GM12878 (cell line): ENCODE measurements at regions not wholly inside any gene's neighbourhood (a gene's known extent, or its start where the extent isn't known, plus 50 kb on each side); places are given as distances from the start of the nearest gene placed in this dataset.

Experiments used
- ATAC-seq: fragments of 200-7000 bp; cut with Tn5 transposase; 3 replicates; pipeline ENCODE4 v1.9.1; 2020; ENCODE audit warnings: mild to moderate bottlenecking, moderate library complexity
- BruUV-seq: library from RNA; stranded (reverse); fragments of 400-500 nt; replicated peaks from 2 replicates; lab custom pipeline; 2021; lab: Mats Ljungman, UMichigan
- CTCF ChIA-PET: fragments of 300-600 bp; sonication (Branson Sonifier 250); formaldehyde crosslinking; extraction: SDS; loops from one replicate; lab custom pipeline; 2021; ENCODE audit warnings: inconsistent platforms; lab: Yijun Ruan, JAX
- POLR2A ChIA-PET: fragments of 350-600 bp; formaldehyde crosslinking; extraction: SDS; loops from one replicate; lab custom pipeline; 2021; ENCODE audit warnings: inconsistent platforms; lab: Charles Lee
- RAD21 ChIA-PET: fragments of 300-600 bp; sonication (Branson Sonifier 250); formaldehyde crosslinking; loops from one replicate; lab custom pipeline; 2023; ENCODE audit warnings: antibody characterized with exemption; ENCODE audit not compliant: unreplicated experiment; lab: Charles Lee
- SMC1A ChIA-PET: fragments of 300-600 bp; sonication (Branson Sonifier 250); formaldehyde crosslinking; loops from one replicate; lab custom pipeline; 2023; ENCODE audit not compliant: unreplicated experiment, uncharacterized antibody; lab: Charles Lee
- DNase-seq: peaks from one replicate; pipeline ENCODE4 v3.0.0-alpha.2; 2011; ENCODE audit warnings: low read depth, low spot score
- FAIRE-seq: peaks from 3 replicates; lab custom pipeline; 2011; peaks lifted over from hg19 to GRCh38; lab: Jason Lieb, UNC
- H2AFZ ChIP-seq: 2 replicates; pipeline ENCODE4 v1.6.0; 2011; ENCODE audit warnings: low read depth, low read length, control low read depth; ENCODE audit not compliant: control insufficient read depth
- H3K27ac ChIP-seq: 2 replicates; pipeline ENCODE4 v1.5.1; 2011; ENCODE audit warnings: control low read depth; ENCODE audit not compliant: control insufficient read depth, insufficient read depth
- H3K27me3 ChIP-seq, 2 experiments: replicated peaks in 1 of 2; 2 replicates each; pipeline versions ENCODE4 v1.6.0 to v1.6.1; 2011; ENCODE audit warnings: low read length in 1 of 2; ENCODE audit not compliant: control insufficient read depth in 2 of 2, insufficient read depth in 2 of 2
- H3K36me3 ChIP-seq, 2 experiments: 2 replicates each; pipeline ENCODE4 v1.5.1; 2011; ENCODE audit warnings: low read length in 1 of 2; ENCODE audit not compliant: control insufficient read depth in 2 of 2, insufficient read depth in 2 of 2
- H3K4me1 ChIP-seq: 2 replicates; pipeline ENCODE4 v1.6.1; 2011; ENCODE audit warnings: mild to moderate bottlenecking, low read length, moderate library complexity, mixed read lengths; ENCODE audit not compliant: control insufficient read depth, insufficient read depth
- H3K4me2 ChIP-seq: 2 replicates; pipeline ENCODE4 v1.6.0; 2011; ENCODE audit warnings: control low read depth; ENCODE audit not compliant: control insufficient read depth, insufficient read depth
- H3K4me3 ChIP-seq: fragments of 200-600 bp; sonication (generic); 2 replicates; pipeline ENCODE4 v1.5.1; 2016
- H3K79me2 ChIP-seq: 2 replicates; pipeline ENCODE4 v1.6.0; 2011; ENCODE audit warnings: low read length; ENCODE audit not compliant: control insufficient read depth, insufficient read depth
- H3K9ac ChIP-seq: 2 replicates; pipeline ENCODE4 v1.8.0; 2011; ENCODE audit warnings: low read length, control low read depth, mixed read lengths; ENCODE audit not compliant: control insufficient read depth, insufficient read depth
- H3K9me3 ChIP-seq: replicated peaks from 3 replicates; pipeline ENCODE4 v1.5.1; 2011; ENCODE audit warnings: mild to moderate bottlenecking, low read length; ENCODE audit not compliant: control insufficient read depth, insufficient read depth
- H4K20me1 ChIP-seq: 2 replicates; pipeline ENCODE4 v1.6.0; 2011; ENCODE audit not compliant: control insufficient read depth, insufficient read depth
- ASH2L ChIP-seq: fragments of 300-600, 200-600 bp; sonication (generic); IDR thresholded peaks from 2 replicates; pipeline ENCODE4 v1.6.1; 2017; ENCODE audit warnings: low read depth, mild to moderate bottlenecking, borderline replicate concordance
- CBFB ChIP-seq: IDR thresholded peaks from 2 replicates; pipeline ENCODE4 v1.6.1; 2016; ENCODE audit warnings: antibody characterized with exemption, low read depth
- EGR1 ChIP-seq, 2 experiments: IDR thresholded peaks; 1 replicate in 1 of 2; 2 replicates in 1 of 2; pipeline ENCODE4 v1.6.1; 2011 to 2012; ENCODE audit warnings: low read depth in 2 of 2, low read length in 2 of 2, borderline replicate concordance in 1 of 2, mild to moderate bottlenecking in 1 of 2, moderate library complexity in 1 of 2
- JUND ChIP-seq: IDR thresholded peaks from 2 replicates; pipeline ENCODE4 v1.6.1; 2012; ENCODE audit warnings: low read depth, mild to moderate bottlenecking, low read length, improper control_type of control experiment, moderate library complexity
- SMC3 ChIP-seq: IDR thresholded peaks from 2 replicates; pipeline ENCODE4 v1.6.1; 2011; ENCODE audit warnings: low read length, improper control_type of control experiment, borderline replicate concordance
- ZZZ3 ChIP-seq: IDR thresholded peaks from 2 replicates; pipeline ENCODE4 v1.6.1; 2011; ENCODE audit warnings: low read depth; ENCODE audit not compliant: control insufficient read depth, insufficient read length
- WGBS: methylation state at CpG from one replicate; pipeline ENCODE4 v1.1.6; 2016; ENCODE audit warnings: low lambda C conversion rate; ENCODE audit not compliant: insufficient replicate concordance, insufficient coverage; ENCODE audit errors: missing lambda C conversion rate; 5-methylcytosine and 5-hydroxymethylcytosine counted together
- in situ Hi-C: fragments of 300-500 bp; cut with MboI; formaldehyde crosslinking; loops from 9 replicates; pipeline ENCODE4 v1.14.3; 2018; ENCODE audit warnings: mixed read lengths
- intact Hi-C: fragments of 100-400 bp; cut with micrococcal nuclease; formaldehyde crosslinking; loops from one replicate; pipeline ENCODE4 v1.14.2; 2022; ENCODE audit not compliant: unreplicated experiment
- TF ChIP-seq, protein P1 (sequence below): fragments of 450-650 bp; IDR thresholded peaks from 2 replicates; pipeline ENCODE4 v1.6.1; 2016; ENCODE audit warnings: mild to moderate bottlenecking
- TF ChIP-seq, protein P2 (sequence below): IDR thresholded peaks from 2 replicates; pipeline ENCODE4 v1.6.1; 2011; ENCODE audit warnings: low read depth, mild to moderate bottlenecking, low read length, moderate library complexity, borderline replicate concordance; ENCODE audit errors: extremely low read depth
- TF ChIP-seq, protein P3 (sequence below): IDR thresholded peaks from 2 replicates; pipeline ENCODE4 v1.6.1; 2012; ENCODE audit warnings: low read depth, low read length, improper control_type of control experiment
- TF ChIP-seq, protein P4 (sequence below): fragments of 450-650 bp; IDR thresholded peaks from 2 replicates; pipeline ENCODE4 v1.6.1; 2017; ENCODE audit warnings: mild to moderate bottlenecking, moderate library complexity

DNA sequence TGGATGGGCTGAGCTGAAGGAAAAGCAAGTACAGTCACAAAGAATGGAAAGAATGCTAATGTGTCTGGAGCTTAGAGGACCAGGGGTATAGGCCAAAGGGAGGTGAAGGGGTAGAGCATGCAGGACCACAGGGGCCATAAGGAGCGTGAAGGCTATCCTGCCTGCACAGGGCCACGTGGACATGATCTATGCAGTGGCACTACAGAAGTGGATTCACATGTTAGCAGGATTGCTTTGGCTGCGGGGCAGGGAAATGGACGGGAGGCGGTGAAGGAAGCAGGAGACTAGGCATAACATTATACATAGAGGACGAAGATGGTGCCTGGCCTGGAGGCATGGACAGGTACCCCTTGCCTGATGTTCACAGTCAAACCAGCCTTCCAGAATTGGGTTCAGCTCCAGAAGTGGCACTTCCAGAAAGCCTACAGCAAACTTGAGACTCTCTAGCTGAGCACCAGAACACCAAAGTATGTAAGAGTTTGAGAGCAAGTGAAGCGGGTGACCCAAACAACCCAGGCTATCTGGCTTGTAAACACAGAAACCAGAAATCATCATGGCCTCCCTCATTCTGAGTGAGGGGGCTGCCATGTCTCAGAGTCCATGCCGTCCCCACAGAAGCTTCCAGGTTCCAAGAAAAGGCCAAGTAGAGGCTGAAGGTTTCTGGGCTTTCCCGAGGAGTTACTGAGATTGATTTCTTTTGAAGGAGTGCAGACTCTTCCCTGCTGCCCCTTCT is 135.5 kb upstream of the JUN start:
- ATAC-seq: no peak
- ChIA-PET POLR2A (no interaction called here), CTCF (interaction anchor here (1.0 to 1.3 kb wide), 2 partner anchors 12 to 157 kb away, joined by 3 read pairs; no protein-coding TSS in a partner anchor), SMC1A (interaction anchor here (0.8 to 2.8 kb wide), 5 partner anchors 12 to 81 kb away, joined by 3 to 9 read pairs (median 4); no protein-coding TSS in a partner anchor), RAD21 (interaction anchor here (1.1 kb wide), 1 partner anchor 49 kb away, joined by 3 read pairs; no protein-coding TSS in a partner anchor)
- TF ChIP-seq EGR1 (IDR thresholded peaks at IDR 0.05; ENCODE audit: borderline replicate concordance in 1 of 2, low read depth in 2 of 2, low read length in 2 of 2) (no peak), ASH2L (no peak), ZZZ3 (no peak), SMC3 (no peak), CBFB (no peak), JUND (no peak)
- TF ChIP-seq, protein P1, sequence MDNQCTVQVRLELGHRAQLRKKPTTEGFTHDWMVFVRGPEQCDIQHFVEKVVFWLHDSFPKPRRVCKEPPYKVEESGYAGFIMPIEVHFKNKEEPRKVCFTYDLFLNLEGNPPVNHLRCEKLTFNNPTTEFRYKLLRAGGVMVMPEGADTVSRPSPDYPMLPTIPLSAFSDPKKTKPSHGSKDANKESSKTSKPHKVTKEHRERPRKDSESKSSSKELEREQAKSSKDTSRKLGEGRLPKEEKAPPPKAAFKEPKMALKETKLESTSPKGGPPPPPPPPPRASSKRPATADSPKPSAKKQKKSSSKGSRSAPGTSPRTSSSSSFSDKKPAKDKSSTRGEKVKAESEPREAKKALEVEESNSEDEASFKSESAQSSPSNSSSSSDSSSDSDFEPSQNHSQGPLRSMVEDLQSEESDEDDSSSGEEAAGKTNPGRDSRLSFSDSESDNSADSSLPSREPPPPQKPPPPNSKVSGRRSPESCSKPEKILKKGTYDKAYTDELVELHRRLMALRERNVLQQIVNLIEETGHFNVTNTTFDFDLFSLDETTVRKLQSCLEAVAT: no peak
- TF ChIP-seq, protein P2, sequence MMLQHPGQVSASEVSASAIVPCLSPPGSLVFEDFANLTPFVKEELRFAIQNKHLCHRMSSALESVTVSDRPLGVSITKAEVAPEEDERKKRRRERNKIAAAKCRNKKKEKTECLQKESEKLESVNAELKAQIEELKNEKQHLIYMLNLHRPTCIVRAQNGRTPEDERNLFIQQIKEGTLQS: no peak
- TF ChIP-seq, protein P3, sequence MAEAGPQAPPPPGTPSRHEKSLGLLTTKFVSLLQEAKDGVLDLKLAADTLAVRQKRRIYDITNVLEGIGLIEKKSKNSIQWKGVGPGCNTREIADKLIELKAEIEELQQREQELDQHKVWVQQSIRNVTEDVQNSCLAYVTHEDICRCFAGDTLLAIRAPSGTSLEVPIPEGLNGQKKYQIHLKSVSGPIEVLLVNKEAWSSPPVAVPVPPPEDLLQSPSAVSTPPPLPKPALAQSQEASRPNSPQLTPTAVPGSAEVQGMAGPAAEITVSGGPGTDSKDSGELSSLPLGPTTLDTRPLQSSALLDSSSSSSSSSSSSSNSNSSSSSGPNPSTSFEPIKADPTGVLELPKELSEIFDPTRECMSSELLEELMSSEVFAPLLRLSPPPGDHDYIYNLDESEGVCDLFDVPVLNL: no peak
- TF ChIP-seq, protein P4, sequence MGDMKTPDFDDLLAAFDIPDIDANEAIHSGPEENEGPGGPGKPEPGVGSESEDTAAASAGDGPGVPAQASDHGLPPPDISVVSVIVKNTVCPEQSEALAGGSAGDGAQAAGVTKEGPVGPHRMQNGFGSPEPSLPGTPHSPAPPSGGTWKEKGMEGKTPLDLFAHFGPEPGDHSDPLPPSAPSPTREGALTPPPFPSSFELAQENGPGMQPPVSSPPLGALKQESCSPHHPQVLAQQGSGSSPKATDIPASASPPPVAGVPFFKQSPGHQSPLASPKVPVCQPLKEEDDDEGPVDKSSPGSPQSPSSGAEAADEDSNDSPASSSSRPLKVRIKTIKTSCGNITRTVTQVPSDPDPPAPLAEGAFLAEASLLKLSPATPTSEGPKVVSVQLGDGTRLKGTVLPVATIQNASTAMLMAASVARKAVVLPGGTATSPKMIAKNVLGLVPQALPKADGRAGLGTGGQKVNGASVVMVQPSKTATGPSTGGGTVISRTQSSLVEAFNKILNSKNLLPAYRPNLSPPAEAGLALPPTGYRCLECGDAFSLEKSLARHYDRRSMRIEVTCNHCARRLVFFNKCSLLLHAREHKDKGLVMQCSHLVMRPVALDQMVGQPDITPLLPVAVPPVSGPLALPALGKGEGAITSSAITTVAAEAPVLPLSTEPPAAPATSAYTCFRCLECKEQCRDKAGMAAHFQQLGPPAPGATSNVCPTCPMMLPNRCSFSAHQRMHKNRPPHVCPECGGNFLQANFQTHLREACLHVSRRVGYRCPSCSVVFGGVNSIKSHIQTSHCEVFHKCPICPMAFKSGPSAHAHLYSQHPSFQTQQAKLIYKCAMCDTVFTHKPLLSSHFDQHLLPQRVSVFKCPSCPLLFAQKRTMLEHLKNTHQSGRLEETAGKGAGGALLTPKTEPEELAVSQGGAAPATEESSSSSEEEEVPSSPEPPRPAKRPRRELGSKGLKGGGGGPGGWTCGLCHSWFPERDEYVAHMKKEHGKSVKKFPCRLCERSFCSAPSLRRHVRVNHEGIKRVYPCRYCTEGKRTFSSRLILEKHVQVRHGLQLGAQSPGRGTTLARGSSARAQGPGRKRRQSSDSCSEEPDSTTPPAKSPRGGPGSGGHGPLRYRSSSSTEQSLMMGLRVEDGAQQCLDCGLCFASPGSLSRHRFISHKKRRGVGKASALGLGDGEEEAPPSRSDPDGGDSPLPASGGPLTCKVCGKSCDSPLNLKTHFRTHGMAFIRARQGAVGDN: no peak
- no peak for DNase-seq
- BruUV-seq: no TSS peak
- Histone ChIP-seq H3K27me3 (no peaks in the 10 kb centered on the region), H3K4me2 (no peak overlapping the region), H3K9ac (no peak overlapping the region), H3K9me3 (no peaks in the 10 kb centered on the region; the same call in 2 of the 3 replicates), H3K4me3 (no peak overlapping the region), H3K36me3 (no peaks in the 10 kb centered on the region), H3K79me2 (no peaks in the 10 kb centered on the region), H3K4me1 (no peaks in the 10 kb centered on the region), H4K20me1 (no peaks in the 10 kb centered on the region), H2AFZ (no peak overlapping the region), H3K27ac (no peak overlapping the region)
- intact Hi-C loops: no loop called here
- FAIRE-seq: no peak
- WGBS: 77% methylated on average over 9 of the region's 9 CpGs
- in situ Hi-C loops: no loop called here
